ENCODE measurements at regions not wholly inside any gene's neighbourhood (a gene's known extent, or its start where the extent isn't known, plus 50 kb on each side); places are given as distances from the start of the nearest gene placed in this dataset.

DNA sequence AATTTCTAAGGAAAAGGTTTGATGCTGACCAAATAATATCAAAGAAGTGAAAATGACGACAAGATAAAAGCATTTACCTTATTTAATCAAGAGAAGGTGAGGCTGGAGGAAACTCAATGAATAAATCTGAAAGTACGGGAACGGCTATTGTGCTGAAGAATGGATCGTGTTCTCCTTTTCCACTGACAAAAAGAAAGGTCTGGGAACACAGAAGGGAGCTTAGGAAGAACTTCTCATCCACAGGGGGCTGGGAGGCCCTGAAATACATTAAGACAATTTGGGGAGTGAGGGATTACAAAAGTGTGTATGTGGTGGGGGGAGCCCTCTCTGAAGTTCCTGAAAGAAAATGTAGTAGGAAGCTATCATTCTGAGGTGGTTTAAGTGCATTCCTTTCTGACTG is 582.3 kb downstream of the SLC4A3 start:
- TF ChIP-seq ZNF175 (CRISPR knock-in tag; IDR thresholded peaks at IDR 0.05; ENCODE audit: low read depth) = no peak
- no peak for TF ChIP-seq DPF2 (IDR thresholded peaks at IDR 0.05)
- TF ChIP-seq MCM2 (IDR thresholded peaks at IDR 0.05; ENCODE audit: low read depth) = no peak
- TF ChIP-seq KLF16 (IDR thresholded peaks at IDR 0.05) = no peak
- TF ChIP-seq, protein P1, sequence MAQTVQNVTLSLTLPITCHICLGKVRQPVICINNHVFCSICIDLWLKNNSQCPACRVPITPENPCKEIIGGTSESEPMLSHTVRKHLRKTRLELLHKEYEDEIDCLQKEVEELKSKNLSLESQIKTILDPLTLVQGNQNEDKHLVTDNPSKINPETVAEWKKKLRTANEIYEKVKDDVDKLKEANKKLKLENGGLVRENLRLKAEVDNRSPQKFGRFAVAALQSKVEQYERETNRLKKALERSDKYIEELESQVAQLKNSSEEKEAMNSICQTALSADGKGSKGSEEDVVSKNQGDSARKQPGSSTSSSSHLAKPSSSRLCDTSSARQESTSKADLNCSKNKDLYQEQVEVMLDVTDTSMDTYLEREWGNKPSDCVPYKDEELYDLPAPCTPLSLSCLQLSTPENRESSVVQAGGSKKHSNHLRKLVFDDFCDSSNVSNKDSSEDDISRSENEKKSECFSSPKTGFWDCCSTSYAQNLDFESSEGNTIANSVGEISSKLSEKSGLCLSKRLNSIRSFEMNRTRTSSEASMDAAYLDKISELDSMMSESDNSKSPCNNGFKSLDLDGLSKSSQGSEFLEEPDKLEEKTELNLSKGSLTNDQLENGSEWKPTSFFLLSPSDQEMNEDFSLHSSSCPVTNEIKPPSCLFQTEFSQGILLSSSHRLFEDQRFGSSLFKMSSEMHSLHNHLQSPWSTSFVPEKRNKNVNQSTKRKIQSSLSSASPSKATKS (CRISPR knock-in tag; IDR thresholded peaks at IDR 0.05) = no peak
- TF ChIP-seq ZNF134 (CRISPR knock-in tag; conservative IDR thresholded peaks at IDR 0.05) = no peak
- TF ChIP-seq EZH2 (IDR thresholded peaks at IDR 0.05; ENCODE audit: borderline replicate concordance, low read depth, low read length) = no peak
- no peak for TF ChIP-seq YY1 (IDR thresholded peaks at IDR 0.05; ENCODE audit: borderline replicate concordance in 1 of 3, control insufficient read depth in 1 of 3, extremely low read depth in 1 of 3, insufficient read depth in 3 of 3, insufficient read length in 1 of 3, insufficient replicate concordance in 2 of 3, low read depth in 1 of 3, low read length in 2 of 3)
- TF ChIP-seq RFX5 (IDR thresholded peaks at IDR 0.05; ENCODE audit: low read depth, low read length) = no peak
- TF ChIP-seq NFXL1 (CRISPR knock-in tag; IDR thresholded peaks at IDR 0.05) = no peak
- no peak for TF ChIP-seq MAFG (tag; conservative IDR thresholded peaks at IDR 0.05)
- no peak for TF ChIP-seq ZFP1 (CRISPR knock-in tag; IDR thresholded peaks at IDR 0.05)
- TF ChIP-seq, protein P2, sequence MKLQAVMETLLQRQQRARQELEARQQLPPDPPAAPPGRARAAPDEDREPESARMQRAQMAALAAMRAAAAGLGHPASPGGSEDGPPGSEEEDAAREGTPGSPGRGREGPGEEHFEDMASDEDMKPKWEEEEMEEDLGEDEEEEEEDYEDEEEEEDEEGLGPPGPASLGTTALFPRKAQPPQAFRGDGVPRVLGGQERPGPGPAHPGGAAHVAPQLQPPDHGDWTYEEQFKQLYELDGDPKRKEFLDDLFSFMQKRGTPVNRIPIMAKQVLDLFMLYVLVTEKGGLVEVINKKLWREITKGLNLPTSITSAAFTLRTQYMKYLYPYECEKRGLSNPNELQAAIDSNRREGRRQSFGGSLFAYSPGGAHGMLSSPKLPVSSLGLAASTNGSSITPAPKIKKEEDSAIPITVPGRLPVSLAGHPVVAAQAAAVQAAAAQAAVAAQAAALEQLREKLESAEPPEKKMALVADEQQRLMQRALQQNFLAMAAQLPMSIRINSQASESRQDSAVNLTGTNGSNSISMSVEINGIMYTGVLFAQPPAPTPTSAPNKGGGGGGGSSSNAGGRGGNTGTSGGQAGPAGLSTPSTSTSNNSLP (IDR thresholded peaks at IDR 0.05; ENCODE audit: borderline replicate concordance, low read depth, low read length) = no peak
- no peak for TF ChIP-seq CHD1 (IDR thresholded peaks at IDR 0.05; ENCODE audit: low read length)
- no peak for TF ChIP-seq ELF1 (tag; IDR thresholded peaks at IDR 0.05)
- no peak for TF ChIP-seq KAT8 (IDR thresholded peaks at IDR 0.05; ENCODE audit: low read depth)
- no peak for TF ChIP-seq GABPB2 (CRISPR knock-in tag; conservative IDR thresholded peaks at IDR 0.05)
- no peak for TF ChIP-seq HEY1 (CRISPR knock-in tag; IDR thresholded peaks at IDR 0.05; ENCODE audit: borderline replicate concordance)
- in situ Hi-C loops (cut with MboI) = no loop called here
- CTCF ChIA-PET (ENCODE audit: low intra/inter-chr PET ratio) = no interaction called here

More for the DNA sequence above, 582.3 kb downstream of the SLC4A3 start:
- no peak overlapping the region for H3K4me2 ChIP-seq (ENCODE audit: insufficient read depth, low read length)
- H3K27ac ChIP-seq (ENCODE audit: extremely low read depth, low read depth, low read length) = no peak overlapping the region
- WGBS (ENCODE audit: insufficient coverage, low coverage, missing lambda C conversion rate) = 0% methylated on average over 4 of the region's 4 CpGs
- POLR2A ChIA-PET = no interaction called here
- H3K79me2 ChIP-seq (ENCODE audit: control insufficient read depth, insufficient read depth, low read length) = no peaks in the 10 kb centered on the region
- no peak for DNase-seq (ENCODE audit: extremely low read depth in 1 of 4, low spot score in 3 of 4)
- FAIRE-seq = no peak
- H3K9me1 ChIP-seq (ENCODE audit: control insufficient read depth, insufficient read depth, low read length) = no peaks in the 10 kb centered on the region
- ATAC-seq = no peak
- H3K9ac ChIP-seq (ENCODE audit: insufficient read depth in 1 of 2, low read depth in 2 of 2, low read length in 2 of 2) = no peak overlapping the region
- no peaks in the 10 kb centered on the region for H3K27me3 ChIP-seq (ENCODE audit: control insufficient read depth in 2 of 2, insufficient read depth in 2 of 2, low read length in 2 of 2)
- no peaks in the 10 kb centered on the region for H3K4me1 ChIP-seq (replicated peaks in 1 of 2; ENCODE audit: control insufficient read depth in 2 of 2, insufficient read depth in 2 of 2, low read length in 2 of 2)
- H3K4me3 ChIP-seq = no peak overlapping the region
- no peaks in the 10 kb centered on the region for H4K20me1 ChIP-seq (replicated peaks; ENCODE audit: control insufficient read depth, insufficient read depth, low read length)
- H3K9me3 ChIP-seq (replicated peaks; ENCODE audit: control insufficient read depth, insufficient read depth, low read depth, low read length) = no peaks in the 10 kb centered on the region
- no TSS peak for BruUV-seq (replicated peaks)
- H2AFZ ChIP-seq (ENCODE audit: low read depth, low read length) = no peak overlapping the region
- intact Hi-C loops (cut with micrococcal nuclease) = no loop called here
- no peaks in the 10 kb centered on the region for H3K36me3 ChIP-seq (ENCODE audit: control insufficient read depth, insufficient read depth, low read length)

All from K562 (cell line).